ENCODE measurements at regions not wholly inside any gene's neighbourhood (a gene's known extent, or its start where the extent isn't known, plus 50 kb on each side); places are given as distances from the start of the nearest gene placed in this dataset.

GRCh38 chr1:232139444-232139843, 490.5 kb downstream of the SIPA1L2 start:
- Mint-ChIP-seq H3K36me3 (no peaks in the 10 kb centered on the region), H3K4me1 (ENCODE audit: unreplicated experiment) (no peaks in the 10 kb centered on the region)

GRCh38 chr1:232138044-232138443, 491.9 kb downstream of the SIPA1L2 start:
- H3K27me3 Mint-ChIP-seq: no peaks in the 10 kb centered on the region
- no peak for DNase-seq (ENCODE audit: extremely low spot score, unreplicated experiment)
- H3K9me3 Mint-ChIP-seq: peaks cover 4% of the 10 kb centered on the region
- H3K27ac Mint-ChIP-seq: no peak overlapping the region
- no peaks in the 10 kb centered on the region for H3K4me1 Mint-ChIP-seq (ENCODE audit: unreplicated experiment)
- H3K4me3 Mint-ChIP-seq: no peak overlapping the region
- no peaks in the 10 kb centered on the region for H3K36me3 Mint-ChIP-seq
- TF ChIP-seq CTCF (conservative IDR thresholded peaks at IDR 0.05): no peak

More at GRCh38 chr1:232139444-232139843, 490.5 kb downstream of the SIPA1L2 start:
- DNase-seq (ENCODE audit: extremely low spot score, unreplicated experiment): no peak
- Mint-ChIP-seq H3K4me3 (no peak overlapping the region), H3K27ac (no peak overlapping the region), H3K9me3 (peaks cover 4% of the 10 kb centered on the region), H3K27me3 (no peaks in the 10 kb centered on the region)
- TF ChIP-seq CTCF (conservative IDR thresholded peaks at IDR 0.05): no peak

DNA sequence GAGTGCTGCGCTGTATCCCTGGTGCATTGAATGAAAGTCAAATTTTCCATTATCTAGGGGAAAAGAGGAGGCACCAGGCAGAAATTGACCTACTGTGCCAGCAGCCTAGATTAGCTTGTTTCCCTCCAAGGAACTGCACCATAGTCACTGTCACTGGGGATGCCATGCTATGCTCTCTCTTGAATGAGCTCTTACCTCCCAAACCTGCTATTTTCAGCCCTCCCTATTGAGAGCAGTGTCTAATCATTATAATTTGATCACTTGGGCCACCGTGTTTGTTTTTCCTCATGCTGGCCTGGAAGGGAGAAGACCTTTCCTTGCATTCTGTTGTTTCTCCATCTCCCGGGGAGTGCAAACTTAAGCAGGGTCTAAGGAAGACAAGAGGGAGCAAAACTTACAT, 492.9 kb downstream of the SIPA1L2 start:
- Mint-ChIP-seq H3K27ac (no peak overlapping the region), H3K27me3 (no peaks in the 10 kb centered on the region), H3K4me3 (no peak overlapping the region), H3K9me3 (peaks cover 4% of the 10 kb centered on the region), H3K36me3 (no peaks in the 10 kb centered on the region), H3K4me1 (ENCODE audit: unreplicated experiment) (no peaks in the 10 kb centered on the region)
- no peak for TF ChIP-seq CTCF (conservative IDR thresholded peaks at IDR 0.05)
- DNase-seq (ENCODE audit: extremely low spot score, unreplicated experiment): no peak

- Mint-ChIP-seq H3K9me3 (peaks cover 10% of the 10 kb centered on the region), H3K4me1 (ENCODE audit: unreplicated experiment) (no peaks in the 10 kb centered on the region), H3K27me3 (no peaks in the 10 kb centered on the region), H3K36me3 (no peaks in the 10 kb centered on the region), H3K27ac (no peak overlapping the region), H3K4me3 (no peak overlapping the region)
- DNase-seq (ENCODE audit: extremely low spot score, unreplicated experiment): no peak
- TF ChIP-seq CTCF (conservative IDR thresholded peaks at IDR 0.05): no peak
Measured at GRCh38 chr1:232136136-232136535, 493.8 kb downstream of the SIPA1L2 start.

GRCh38 chr1:232134365-232134764, 495.6 kb downstream of the SIPA1L2 start:
- H3K4me3 Mint-ChIP-seq: no peak overlapping the region
- H3K36me3 Mint-ChIP-seq: no peaks in the 10 kb centered on the region
- no peak for TF ChIP-seq CTCF (conservative IDR thresholded peaks at IDR 0.05)
- H3K9me3 Mint-ChIP-seq: peaks cover 12% of the 10 kb centered on the region
- H3K27ac Mint-ChIP-seq: no peak overlapping the region
- no peaks in the 10 kb centered on the region for H3K27me3 Mint-ChIP-seq
- DNase-seq (ENCODE audit: extremely low spot score, unreplicated experiment): no peak
- H3K4me1 Mint-ChIP-seq (ENCODE audit: unreplicated experiment): no peaks in the 10 kb centered on the region

DNA sequence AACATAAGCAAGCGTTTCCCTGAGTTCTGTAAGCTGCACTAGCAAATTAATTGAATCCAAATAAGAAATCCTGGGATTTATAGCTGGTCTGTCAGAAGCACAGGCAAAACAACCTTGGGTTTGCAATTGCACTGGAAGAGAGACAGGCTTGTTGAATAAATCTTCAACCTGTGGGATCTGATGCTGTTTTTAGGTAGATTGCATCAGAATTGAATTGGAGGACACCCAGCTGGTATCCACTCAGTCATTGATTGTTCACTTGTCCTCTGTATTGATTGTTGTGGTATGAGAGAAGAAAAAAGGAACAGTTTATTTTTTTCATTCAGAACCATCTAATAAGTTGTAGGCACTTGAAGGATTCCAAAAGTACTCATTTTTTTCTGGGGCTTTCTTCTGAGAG, 497.4 kb downstream of the SIPA1L2 start:
- H3K4me1 Mint-ChIP-seq (ENCODE audit: unreplicated experiment): no peaks in the 10 kb centered on the region
- H3K36me3 Mint-ChIP-seq: no peaks in the 10 kb centered on the region
- no peak for DNase-seq (ENCODE audit: extremely low spot score, unreplicated experiment)
- TF ChIP-seq CTCF (conservative IDR thresholded peaks at IDR 0.05): no peak
- no peaks in the 10 kb centered on the region for H3K27me3 Mint-ChIP-seq
- no peak overlapping the region for H3K4me3 Mint-ChIP-seq
- no peak overlapping the region for H3K27ac Mint-ChIP-seq
- peaks cover 8% of the 10 kb centered on the region for H3K9me3 Mint-ChIP-seq
